Right renal pelvis (tissue), 4 donors: ENCODE measurements at regions not wholly inside any gene's neighbourhood (a gene's known extent, or its start where the extent isn't known, plus 50 kb on each side); places are given as distances from the start of the nearest gene placed in this dataset.

Source experiments
- DNase-seq, 4 donors: peaks; one replicate each; pipeline ENCODE4 v3.0.0-alpha.2; 2013; ENCODE audit warnings: low read depth in 4 of 4, low spot score in 3 of 4, missing footprints in 1 of 4

GRCh38 chr6:23183846-23184245 lies 614.5 kb downstream of the HDGFL1 start:
- no peak for DNase-seq

GRCh38 chr6:23184351-23184750 lies 615.0 kb downstream of the HDGFL1 start:
- DNase-seq, result peak; percentile 26 to 61 (median 37)

GRCh38 chr6:23195487-23195886 lies 626.1 kb downstream of the HDGFL1 start:
- DNase-seq, result no peak

- no peak for DNase-seq
These were observed 630.2 kb downstream of the HDGFL1 start for GRCh38 chr6:23199541-23199940.

- peak; percentile 20 to 52 (median 42) for DNase-seq
These were observed 631.6 kb downstream of the HDGFL1 start for GRCh38 chr6:23200946-23201345.

- DNase-seq, result no peak
These were observed 632.8 kb downstream of the HDGFL1 start for GRCh38 chr6:23202207-23202606.

- no peak for DNase-seq
These were observed 643.0 kb downstream of the HDGFL1 start for GRCh38 chr6:23212398-23212797.

GRCh38 chr6:23213193-23213592 lies 643.8 kb downstream of the HDGFL1 start:
- no peak for DNase-seq

- DNase-seq, result no peak
These were observed 644.3 kb downstream of the HDGFL1 start for GRCh38 chr6:23213651-23214050.

- no peak for DNase-seq
These were observed 649.4 kb downstream of the HDGFL1 start for GRCh38 chr6:23218751-23219150.

GRCh38 chr6:23222724-23223123 lies 653.4 kb downstream of the HDGFL1 start:
- DNase-seq, result no peak

- no peak for DNase-seq
These were observed 655.2 kb downstream of the HDGFL1 start for GRCh38 chr6:23224540-23224939.

GRCh38 chr6:23228439-23229024 lies 659.2 kb downstream of the HDGFL1 start:
- no peak for DNase-seq

GRCh38 chr6:23243854-23244253 lies 674.5 kb downstream of the HDGFL1 start:
- no peak for DNase-seq

GRCh38 chr6:23244300-23244699 lies 674.9 kb downstream of the HDGFL1 start:
- DNase-seq, result no peak

- no peak for DNase-seq
These were observed 676.2 kb downstream of the HDGFL1 start for GRCh38 chr6:23245572-23245971.

GRCh38 chr6:23246896-23247295 lies 677.5 kb downstream of the HDGFL1 start:
- DNase-seq, result no peak

- no peak for DNase-seq
These were observed 681.2 kb downstream of the HDGFL1 start for GRCh38 chr6:23250556-23250955.

GRCh38 chr6:23262864-23263263 lies 693.5 kb downstream of the HDGFL1 start:
- no peak for DNase-seq

GRCh38 chr6:23265270-23265669 lies 695.9 kb downstream of the HDGFL1 start:
- DNase-seq, result no peak

- DNase-seq, result no peak
These were observed 697.2 kb downstream of the HDGFL1 start for GRCh38 chr6:23266536-23266935.

- no peak for DNase-seq
These were observed 698.3 kb downstream of the HDGFL1 start for GRCh38 chr6:23267651-23268050.

GRCh38 chr6:23268348-23268747 lies 699.0 kb downstream of the HDGFL1 start:
- no peak for DNase-seq
